GM12878 (cell line): ENCODE measurements at regions not wholly inside any gene's neighbourhood (a gene's known extent, or its start where the extent isn't known, plus 50 kb on each side); places are given as distances from the start of the nearest gene placed in this dataset.

ENCODE experiments used
- ATAC-seq: fragments of 200-7000 bp; cut with Tn5 transposase; 3 replicates; pipeline ENCODE4 v1.9.1; 2020; ENCODE audit warnings: mild to moderate bottlenecking, moderate library complexity
- BruUV-seq: library from RNA; stranded (reverse); fragments of 400-500 nt; replicated peaks from 2 replicates; lab custom pipeline; 2021; lab: Mats Ljungman, UMichigan
- CTCF ChIA-PET: fragments of 300-600 bp; sonication (Branson Sonifier 250); formaldehyde crosslinking; extraction: SDS; loops from one replicate; lab custom pipeline; 2021; ENCODE audit warnings: inconsistent platforms; lab: Yijun Ruan, JAX
- POLR2A ChIA-PET: fragments of 350-600 bp; formaldehyde crosslinking; extraction: SDS; loops from one replicate; lab custom pipeline; 2021; ENCODE audit warnings: inconsistent platforms; lab: Charles Lee
- RAD21 ChIA-PET: fragments of 300-600 bp; sonication (Branson Sonifier 250); formaldehyde crosslinking; loops from one replicate; lab custom pipeline; 2023; ENCODE audit warnings: antibody characterized with exemption; ENCODE audit not compliant: unreplicated experiment; lab: Charles Lee
- SMC1A ChIA-PET: fragments of 300-600 bp; sonication (Branson Sonifier 250); formaldehyde crosslinking; loops from one replicate; lab custom pipeline; 2023; ENCODE audit not compliant: unreplicated experiment, uncharacterized antibody; lab: Charles Lee
- DNase-seq: peaks from one replicate; pipeline ENCODE4 v3.0.0-alpha.2; 2011; ENCODE audit warnings: low read depth, low spot score
- FAIRE-seq: peaks from 3 replicates; lab custom pipeline; 2011; peaks lifted over from hg19 to GRCh38; lab: Jason Lieb, UNC
- H2AFZ ChIP-seq: 2 replicates; pipeline ENCODE4 v1.6.0; 2011; ENCODE audit warnings: low read depth, low read length, control low read depth; ENCODE audit not compliant: control insufficient read depth
- H3K27ac ChIP-seq: 2 replicates; pipeline ENCODE4 v1.5.1; 2011; ENCODE audit warnings: control low read depth; ENCODE audit not compliant: control insufficient read depth, insufficient read depth
- H3K27me3 ChIP-seq, 2 experiments: replicated peaks in 1 of 2; 2 replicates each; pipeline versions ENCODE4 v1.6.0 to v1.6.1; 2011; ENCODE audit warnings: low read length in 1 of 2; ENCODE audit not compliant: control insufficient read depth in 2 of 2, insufficient read depth in 2 of 2
- H3K36me3 ChIP-seq, 2 experiments: 2 replicates each; pipeline ENCODE4 v1.5.1; 2011; ENCODE audit warnings: low read length in 1 of 2; ENCODE audit not compliant: control insufficient read depth in 2 of 2, insufficient read depth in 2 of 2
- H3K4me1 ChIP-seq: 2 replicates; pipeline ENCODE4 v1.6.1; 2011; ENCODE audit warnings: mild to moderate bottlenecking, low read length, moderate library complexity, mixed read lengths; ENCODE audit not compliant: control insufficient read depth, insufficient read depth
- H3K4me2 ChIP-seq: 2 replicates; pipeline ENCODE4 v1.6.0; 2011; ENCODE audit warnings: control low read depth; ENCODE audit not compliant: control insufficient read depth, insufficient read depth
- H3K4me3 ChIP-seq: fragments of 200-600 bp; sonication (generic); 2 replicates; pipeline ENCODE4 v1.5.1; 2016
- H3K79me2 ChIP-seq: 2 replicates; pipeline ENCODE4 v1.6.0; 2011; ENCODE audit warnings: low read length; ENCODE audit not compliant: control insufficient read depth, insufficient read depth
- H3K9ac ChIP-seq: 2 replicates; pipeline ENCODE4 v1.8.0; 2011; ENCODE audit warnings: low read length, control low read depth, mixed read lengths; ENCODE audit not compliant: control insufficient read depth, insufficient read depth
- H3K9me3 ChIP-seq: replicated peaks from 3 replicates; pipeline ENCODE4 v1.5.1; 2011; ENCODE audit warnings: mild to moderate bottlenecking, low read length; ENCODE audit not compliant: control insufficient read depth, insufficient read depth
- H4K20me1 ChIP-seq: 2 replicates; pipeline ENCODE4 v1.6.0; 2011; ENCODE audit not compliant: control insufficient read depth, insufficient read depth
- ATF3 ChIP-seq: IDR thresholded peaks from 2 replicates; pipeline ENCODE4 v1.6.1; 2011; ENCODE audit warnings: low read depth, mild to moderate bottlenecking, low read length, moderate library complexity, borderline replicate concordance; ENCODE audit errors: extremely low read depth
- BRCA1 ChIP-seq: IDR thresholded peaks from 2 replicates; pipeline ENCODE4 v1.6.1; 2011; ENCODE audit warnings: low read depth, low read length, improper control_type of control experiment
- CEBPB ChIP-seq, 2 experiments: fragments of 150-350 bp in 1 of 2; IDR thresholded peaks; 2 replicates each; pipeline ENCODE4 v1.6.1; 2012 to 2014; ENCODE audit warnings: low read depth in 2 of 2, low read length in 2 of 2, borderline replicate concordance in 1 of 2, inconsistent platforms in 1 of 2
- CHD1 ChIP-seq: IDR thresholded peaks from 2 replicates; pipeline ENCODE4 v1.6.1; 2012; ENCODE audit warnings: low read depth, low read length, improper control_type of control experiment
- CREM ChIP-seq: IDR thresholded peaks from 2 replicates; pipeline ENCODE4 v1.6.1; 2014; ENCODE audit warnings: antibody characterized with exemption, low read depth
- FOS ChIP-seq: IDR thresholded peaks from 3 replicates; pipeline ENCODE4 v1.6.1; 2011; ENCODE audit warnings: borderline replicate concordance; ENCODE audit not compliant: insufficient read length; ENCODE audit errors: extremely low read depth
- HDAC6 ChIP-seq: fragments of 200-600 bp; sonication (generic); IDR thresholded peaks from one replicate; pipeline ENCODE4 v1.8.0; 2017; ENCODE audit warnings: antibody characterized with exemption; ENCODE audit not compliant: unreplicated experiment
- MEF2B ChIP-seq: fragments of 450-650 bp; IDR thresholded peaks from 2 replicates; pipeline ENCODE4 v1.6.1; 2018; ENCODE audit warnings: mild to moderate bottlenecking, moderate library complexity; ENCODE audit not compliant: partially characterized antibody, poor library complexity, severe bottlenecking
- POU2F2 ChIP-seq: IDR thresholded peaks from 3 replicates; pipeline ENCODE4 v1.6.1; 2011; ENCODE audit warnings: low read depth, mild to moderate bottlenecking, low read length, borderline replicate concordance
- SKIL ChIP-seq: fragments of 450-650 bp; IDR thresholded peaks from 2 replicates; pipeline ENCODE4 v1.6.1; 2017; ENCODE audit warnings: mild to moderate bottlenecking, low read depth, inconsistent platforms; ENCODE audit not compliant: poor library complexity, severe bottlenecking
- ZBTB4 ChIP-seq: fragments of 450-650 bp; formaldehyde crosslinking; IDR thresholded peaks from 2 replicates; pipeline ENCODE4 v1.4.0; 2022; ENCODE audit warnings: mild to moderate bottlenecking, moderate library complexity
- WGBS: methylation state at CpG from one replicate; pipeline ENCODE4 v1.1.6; 2016; ENCODE audit warnings: low lambda C conversion rate; ENCODE audit not compliant: insufficient replicate concordance, insufficient coverage; ENCODE audit errors: missing lambda C conversion rate; 5-methylcytosine and 5-hydroxymethylcytosine counted together
- in situ Hi-C: fragments of 300-500 bp; cut with MboI; formaldehyde crosslinking; loops from 9 replicates; pipeline ENCODE4 v1.14.3; 2018; ENCODE audit warnings: mixed read lengths
- intact Hi-C: fragments of 100-400 bp; cut with micrococcal nuclease; formaldehyde crosslinking; loops from one replicate; pipeline ENCODE4 v1.14.2; 2022; ENCODE audit not compliant: unreplicated experiment

- Histone ChIP-seq H3K27ac (no peak overlapping the region), H2AFZ (no peak overlapping the region), H3K4me2 (no peak overlapping the region), H3K9me3 (no peaks in the 10 kb centered on the region), H3K27me3 (no peaks in the 10 kb centered on the region; a peak in 1 of 4 replicates), H4K20me1 (no peaks in the 10 kb centered on the region), H3K36me3 (no peaks in the 10 kb centered on the region), H3K9ac (no peak overlapping the region), H3K4me3 (no peak overlapping the region), H3K79me2 (no peaks in the 10 kb centered on the region), H3K4me1 (peaks cover 18% of the 10 kb centered on the region; the same call in 1 of the 2 replicates)
- in situ Hi-C loops: no loop called here
- RAD21 ChIA-PET: interaction anchor here (4.7 kb wide), 1 partner anchor 486 kb away, joined by 39 read pairs; the partner anchor contains the start of gene SESN3
- CTCF ChIA-PET: interaction anchor here (0.6 to 4.4 kb wide), 3 partner anchors 11 to 46 kb away, joined by 3 to 17 read pairs (median 4); no protein-coding TSS in a partner anchor
- POLR2A ChIA-PET: interaction anchor here (1.2 kb wide), 1 partner anchor 9 kb away, joined by 6 read pairs; no protein-coding TSS in a partner anchor
- intact Hi-C loops: loop anchor here (10.0 kb wide), 2 partner anchors 707 to 1113 kb away; no protein-coding TSS in a partner anchor
- ATAC-seq (no peak), FAIRE-seq (no peak), DNase-seq (no peak)
- 48% methylated on average over 1 of the region's 1 CpG for WGBS
- TF ChIP-seq SKIL: no peak
- no peak for TF ChIP-seq CHD1
- no peak for TF ChIP-seq HDAC6
- TF ChIP-seq FOS: no peak
- TF ChIP-seq MEF2B: no peak
- no peak for TF ChIP-seq ZBTB4 (CRISPR knock-in tag)
- TF ChIP-seq CEBPB (IDR thresholded peaks at IDR 0.05; ENCODE audit: borderline replicate concordance in 1 of 2, low read depth in 2 of 2, low read length in 2 of 2): no peak
- TF ChIP-seq CREM: no peak
- TF ChIP-seq BRCA1: no peak
- TF ChIP-seq ATF3: no peak
- TF ChIP-seq POU2F2: no peak
- SMC1A ChIA-PET: interaction anchor here (0.7 to 4.0 kb wide), 8 partner anchors 8 to 47 kb away, joined by 3 to 46 read pairs (median 4); no protein-coding TSS in a partner anchor
- no TSS peak for BruUV-seq
Observed at GRCh38 chr11:95717314-95717713, 72.3 kb downstream of the FAM76B start.
